ENCODE measurements at regions not wholly inside any gene's neighbourhood (a gene's known extent, or its start where the extent isn't known, plus 50 kb on each side); places are given as distances from the start of the nearest gene placed in this dataset.

- Histone ChIP-seq H3K4me3 (ENCODE audit: control insufficient read depth in 1 of 7, extremely low read depth in 1 of 7, insufficient read depth in 4 of 7, low read depth in 2 of 7, low read length in 6 of 7) (no peak overlapping the region), H3K36me3 (ENCODE audit: control insufficient read depth in 4 of 4, insufficient read depth in 4 of 4, low read length in 3 of 4) (no peaks in the 10 kb centered on the region), H3K27ac (ENCODE audit: insufficient read depth in 1 of 2, low read depth in 1 of 2, low read length in 2 of 2, poor library complexity in 1 of 2, severe bottlenecking in 2 of 2) (no peak overlapping the region), H3K4me1 (ENCODE audit: control extremely low read depth in 1 of 4, control insufficient read depth in 4 of 4, insufficient read depth in 4 of 4, low read length in 3 of 4) (no peaks in the 10 kb centered on the region), H3K27me3 (replicated peaks in 2 of 5; ENCODE audit: control insufficient read depth in 4 of 5, insufficient read depth in 5 of 5, low read length in 4 of 5) (no peaks in the 10 kb centered on the region), H3K9me3 (ENCODE audit: control extremely low read depth in 1 of 5, control insufficient read depth in 4 of 5, insufficient read depth in 2 of 5, low read depth in 1 of 5, low read length in 4 of 5) (peaks cover 0 to 2% (median 0%) of the 10 kb centered on the region in 5 experiments)
- CTCF ChIA-PET, result no interaction called here
- DNase-seq, result peak in 1 of 3 donors; percentile 7
- no CpG with 5 or more reads among the region's 1 CpG for WGBS (ENCODE audit: insufficient coverage)
- POLR2A ChIA-PET, result no interaction called here
Measured at GRCh38 chr4:115687052-115687755, 573.8 kb upstream of the NDST4 start.

DNA sequence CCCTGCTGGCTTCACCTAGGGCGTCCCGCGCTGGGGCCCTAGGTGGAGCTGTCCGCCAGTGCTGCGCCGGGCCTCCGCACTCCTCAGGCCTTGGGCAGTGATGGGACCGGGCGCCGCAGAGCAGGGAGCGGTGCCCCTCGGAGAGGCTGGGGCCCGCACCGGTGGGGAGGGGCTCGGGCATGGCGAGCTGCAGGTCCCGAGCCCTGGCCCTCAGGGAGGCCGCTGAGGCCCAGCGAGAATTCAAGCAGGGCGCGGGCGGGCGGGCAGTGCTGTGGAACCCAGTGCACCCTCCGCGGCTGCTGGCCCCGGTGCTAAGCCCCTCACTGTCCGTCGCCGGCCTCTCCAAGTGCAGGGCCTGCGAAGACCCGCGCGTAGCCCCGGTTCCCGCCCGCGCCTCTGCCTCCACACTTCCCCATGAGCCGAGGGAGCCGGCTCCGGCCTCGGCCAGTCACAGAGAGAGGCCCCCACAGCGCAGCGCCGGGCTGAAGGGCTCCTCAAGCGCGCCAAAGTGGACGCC lies 565.1 kb upstream of the NDST4 start:
- H3K36me3 ChIP-seq (ENCODE audit: control insufficient read depth in 4 of 4, insufficient read depth in 4 of 4, low read length in 3 of 4), result no peaks in the 10 kb centered on the region
- POLR2A ChIA-PET, result no interaction called here
- no peaks in the 10 kb centered on the region for H3K4me1 ChIP-seq (ENCODE audit: control extremely low read depth in 1 of 4, control insufficient read depth in 4 of 4, insufficient read depth in 4 of 4, low read length in 3 of 4)
- H3K27ac ChIP-seq (ENCODE audit: insufficient read depth in 1 of 2, low read depth in 1 of 2, low read length in 2 of 2, poor library complexity in 1 of 2, severe bottlenecking in 2 of 2), result no peak overlapping the region
- DNase-seq, result no peak
- CTCF ChIA-PET, result no interaction called here
- 96% methylated on average over 45 of the region's 47 CpGs for WGBS (ENCODE audit: insufficient coverage)
- no peaks in the 10 kb centered on the region for H3K27me3 ChIP-seq (replicated peaks in 2 of 5; ENCODE audit: control insufficient read depth in 4 of 5, insufficient read depth in 5 of 5, low read length in 4 of 5)
- no peaks in the 10 kb centered on the region for H3K9me3 ChIP-seq (ENCODE audit: control extremely low read depth in 1 of 5, control insufficient read depth in 4 of 5, insufficient read depth in 2 of 5, low read depth in 1 of 5, low read length in 4 of 5)
- H3K4me3 ChIP-seq (ENCODE audit: control insufficient read depth in 1 of 7, extremely low read depth in 1 of 7, insufficient read depth in 4 of 7, low read depth in 2 of 7, low read length in 6 of 7), result no peak overlapping the region

DNA sequence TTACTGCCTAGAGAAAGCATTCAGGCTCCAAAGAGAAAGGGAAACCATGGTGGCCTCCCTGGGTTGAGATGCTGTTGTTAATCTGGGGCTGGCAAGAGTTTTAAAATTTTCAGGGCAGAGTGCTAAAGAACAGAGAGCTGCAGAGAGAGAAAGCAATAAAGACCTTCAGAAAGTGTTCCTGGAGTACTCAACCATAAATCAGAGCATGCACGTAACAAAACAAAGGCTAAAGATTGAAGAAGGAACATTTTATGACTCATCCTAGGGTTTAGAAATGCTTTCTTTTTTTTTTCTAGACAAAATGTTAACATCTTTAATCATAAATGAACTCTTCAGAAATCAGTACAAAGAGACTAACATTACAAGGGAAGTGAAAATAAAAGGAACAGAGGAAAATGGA lies 562.3 kb upstream of the NDST4 start:
- CTCF ChIA-PET, result no interaction called here
- no CpG with 5 or more reads among the region's 1 CpG for WGBS (ENCODE audit: insufficient coverage)

DNA sequence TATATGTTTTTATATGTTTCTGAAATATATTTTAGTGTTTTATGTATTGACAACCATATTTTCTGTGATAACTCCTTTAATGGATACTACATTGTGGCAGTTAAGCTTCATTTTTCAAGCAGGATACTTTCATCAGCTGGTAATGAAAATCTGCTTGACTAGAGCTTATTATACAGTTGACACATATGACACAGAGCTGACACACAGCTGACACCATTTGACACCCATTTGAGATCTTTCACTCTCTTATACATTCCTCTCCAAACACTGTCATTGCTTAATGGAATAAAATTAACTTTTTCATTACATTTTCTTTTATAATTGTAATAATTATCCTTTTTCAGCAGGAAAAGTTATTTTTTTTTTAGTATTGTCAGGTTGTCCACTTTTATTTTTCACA lies 561.1 kb upstream of the NDST4 start:
- CTCF ChIA-PET, result no interaction called here
- DNase-seq, result no peak
- POLR2A ChIA-PET, result no interaction called here
- H3K27ac ChIP-seq (ENCODE audit: insufficient read depth in 1 of 2, low read depth in 1 of 2, low read length in 2 of 2, poor library complexity in 1 of 2, severe bottlenecking in 2 of 2), result no peak overlapping the region
- H3K4me1 ChIP-seq (ENCODE audit: control extremely low read depth in 1 of 4, control insufficient read depth in 4 of 4, insufficient read depth in 4 of 4, low read length in 3 of 4), result no peaks in the 10 kb centered on the region
- no peaks in the 10 kb centered on the region for H3K9me3 ChIP-seq (ENCODE audit: control extremely low read depth in 1 of 5, control insufficient read depth in 4 of 5, insufficient read depth in 2 of 5, low read depth in 1 of 5, low read length in 4 of 5)
- no peak overlapping the region for H3K4me3 ChIP-seq (ENCODE audit: control insufficient read depth in 1 of 7, extremely low read depth in 1 of 7, insufficient read depth in 4 of 7, low read depth in 2 of 7, low read length in 6 of 7)
- no peaks in the 10 kb centered on the region for H3K27me3 ChIP-seq (replicated peaks in 2 of 5; ENCODE audit: control insufficient read depth in 4 of 5, insufficient read depth in 5 of 5, low read length in 4 of 5)
- H3K36me3 ChIP-seq (ENCODE audit: control insufficient read depth in 4 of 4, insufficient read depth in 4 of 4, low read length in 3 of 4), result no peaks in the 10 kb centered on the region

More for the DNA sequence above, 562.3 kb upstream of the NDST4 start:
- H3K36me3 ChIP-seq (ENCODE audit: control insufficient read depth in 4 of 4, insufficient read depth in 4 of 4, low read length in 3 of 4), result no peaks in the 10 kb centered on the region
- H3K27me3 ChIP-seq (replicated peaks in 2 of 5; ENCODE audit: control insufficient read depth in 4 of 5, insufficient read depth in 5 of 5, low read length in 4 of 5), result no peaks in the 10 kb centered on the region
- DNase-seq, result no peak
- no peaks in the 10 kb centered on the region for H3K4me1 ChIP-seq (ENCODE audit: control extremely low read depth in 1 of 4, control insufficient read depth in 4 of 4, insufficient read depth in 4 of 4, low read length in 3 of 4)
- H3K4me3 ChIP-seq (ENCODE audit: control insufficient read depth in 1 of 7, extremely low read depth in 1 of 7, insufficient read depth in 4 of 7, low read depth in 2 of 7, low read length in 6 of 7), result no peak overlapping the region
- POLR2A ChIA-PET, result no interaction called here
- H3K9me3 ChIP-seq (ENCODE audit: control extremely low read depth in 1 of 5, control insufficient read depth in 4 of 5, insufficient read depth in 2 of 5, low read depth in 1 of 5, low read length in 4 of 5), result no peaks in the 10 kb centered on the region
- H3K27ac ChIP-seq (ENCODE audit: insufficient read depth in 1 of 2, low read depth in 1 of 2, low read length in 2 of 2, poor library complexity in 1 of 2, severe bottlenecking in 2 of 2), result no peak overlapping the region

GRCh38 chr4:115671581-115671980 lies 558.2 kb upstream of the NDST4 start:
- no peaks in the 10 kb centered on the region for H3K9me3 ChIP-seq (ENCODE audit: control extremely low read depth in 1 of 5, control insufficient read depth in 4 of 5, insufficient read depth in 2 of 5, low read depth in 1 of 5, low read length in 4 of 5)
- ChIA-PET CTCF (interaction anchor here (0.7 kb wide), 1 partner anchor 181 kb away, joined by 3 read pairs; no protein-coding TSS in a partner anchor), POLR2A (no interaction called here)
- no peaks in the 10 kb centered on the region for H3K36me3 ChIP-seq (ENCODE audit: control insufficient read depth in 4 of 4, insufficient read depth in 4 of 4, low read length in 3 of 4)
- WGBS (ENCODE audit: insufficient coverage), result 100% methylated on average over 1 of the region's 5 CpGs
- H3K27me3 ChIP-seq (replicated peaks in 2 of 5; ENCODE audit: control insufficient read depth in 4 of 5, insufficient read depth in 5 of 5, low read length in 4 of 5), result no peaks in the 10 kb centered on the region
- no peak overlapping the region for H3K27ac ChIP-seq (ENCODE audit: insufficient read depth in 1 of 2, low read depth in 1 of 2, low read length in 2 of 2, poor library complexity in 1 of 2, severe bottlenecking in 2 of 2)
- no peaks in the 10 kb centered on the region for H3K4me1 ChIP-seq (ENCODE audit: control extremely low read depth in 1 of 4, control insufficient read depth in 4 of 4, insufficient read depth in 4 of 4, low read length in 3 of 4)
- DNase-seq, result no peak
- no peak overlapping the region for H3K4me3 ChIP-seq (ENCODE audit: control insufficient read depth in 1 of 7, extremely low read depth in 1 of 7, insufficient read depth in 4 of 7, low read depth in 2 of 7, low read length in 6 of 7)

DNA sequence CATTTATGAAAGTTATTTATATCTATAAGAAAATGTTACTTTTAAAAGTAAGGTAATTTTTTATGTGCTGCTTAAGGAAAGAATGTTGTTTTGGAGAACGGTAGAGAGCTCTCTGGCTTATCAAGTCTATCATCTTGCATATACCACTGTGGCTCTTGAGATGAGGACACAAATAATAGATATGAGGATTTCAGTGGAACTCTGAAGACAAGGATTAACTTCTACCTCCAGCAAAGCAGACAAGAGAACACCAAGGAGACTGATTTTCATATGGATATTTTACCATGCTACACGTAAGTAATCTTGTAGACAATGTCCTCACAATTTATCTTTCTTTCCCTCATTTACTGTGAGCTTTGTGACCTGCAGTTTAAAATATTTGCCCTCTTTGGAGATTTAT lies 557.5 kb upstream of the NDST4 start:
- CTCF ChIA-PET, result no interaction called here
- H3K4me3 ChIP-seq (ENCODE audit: control insufficient read depth in 1 of 7, extremely low read depth in 1 of 7, insufficient read depth in 4 of 7, low read depth in 2 of 7, low read length in 6 of 7), result no peak overlapping the region
- WGBS (ENCODE audit: insufficient coverage), result no CpG with 5 or more reads among the region's 2 CpGs
- POLR2A ChIA-PET, result no interaction called here
- no peak for DNase-seq
- no peaks in the 10 kb centered on the region for H3K27me3 ChIP-seq (replicated peaks in 2 of 5; ENCODE audit: control insufficient read depth in 4 of 5, insufficient read depth in 5 of 5, low read length in 4 of 5)
- H3K9me3 ChIP-seq (ENCODE audit: control extremely low read depth in 1 of 5, control insufficient read depth in 4 of 5, insufficient read depth in 2 of 5, low read depth in 1 of 5, low read length in 4 of 5), result no peaks in the 10 kb centered on the region
- no peaks in the 10 kb centered on the region for H3K36me3 ChIP-seq (ENCODE audit: control insufficient read depth in 4 of 4, insufficient read depth in 4 of 4, low read length in 3 of 4)
- no peaks in the 10 kb centered on the region for H3K4me1 ChIP-seq (ENCODE audit: control extremely low read depth in 1 of 4, control insufficient read depth in 4 of 4, insufficient read depth in 4 of 4, low read length in 3 of 4)
- no peak overlapping the region for H3K27ac ChIP-seq (ENCODE audit: insufficient read depth in 1 of 2, low read depth in 1 of 2, low read length in 2 of 2, poor library complexity in 1 of 2, severe bottlenecking in 2 of 2)

- WGBS (ENCODE audit: insufficient coverage), result 67% methylated on average over 1 of the region's 1 CpG
Measured at GRCh38 chr4:115668396-115668795, 555.0 kb upstream of the NDST4 start.

More at GRCh38 chr4:115668396-115668795, 555.0 kb upstream of the NDST4 start:
- Histone ChIP-seq H3K4me1 (ENCODE audit: control extremely low read depth in 1 of 4, control insufficient read depth in 4 of 4, insufficient read depth in 4 of 4, low read length in 3 of 4) (no peaks in the 10 kb centered on the region), H3K27me3 (replicated peaks in 2 of 5; ENCODE audit: control insufficient read depth in 4 of 5, insufficient read depth in 5 of 5, low read length in 4 of 5) (no peaks in the 10 kb centered on the region), H3K4me3 (ENCODE audit: control insufficient read depth in 1 of 7, extremely low read depth in 1 of 7, insufficient read depth in 4 of 7, low read depth in 2 of 7, low read length in 6 of 7) (no peak overlapping the region), H3K9me3 (ENCODE audit: control extremely low read depth in 1 of 5, control insufficient read depth in 4 of 5, insufficient read depth in 2 of 5, low read depth in 1 of 5, low read length in 4 of 5) (no peaks in the 10 kb centered on the region), H3K36me3 (ENCODE audit: control insufficient read depth in 4 of 4, insufficient read depth in 4 of 4, low read length in 3 of 4) (no peaks in the 10 kb centered on the region), H3K27ac (ENCODE audit: insufficient read depth in 1 of 2, low read depth in 1 of 2, low read length in 2 of 2, poor library complexity in 1 of 2, severe bottlenecking in 2 of 2) (no peak overlapping the region)
- ChIA-PET CTCF (no interaction called here), POLR2A (no interaction called here)
- no peak for DNase-seq

Measured in common myeloid progenitor, CD34-positive (primary cell).